ENCODE measurements at regions not wholly inside any gene's neighbourhood (a gene's known extent, or its start where the extent isn't known, plus 50 kb on each side); places are given as distances from the start of the nearest gene placed in this dataset.

DNA sequence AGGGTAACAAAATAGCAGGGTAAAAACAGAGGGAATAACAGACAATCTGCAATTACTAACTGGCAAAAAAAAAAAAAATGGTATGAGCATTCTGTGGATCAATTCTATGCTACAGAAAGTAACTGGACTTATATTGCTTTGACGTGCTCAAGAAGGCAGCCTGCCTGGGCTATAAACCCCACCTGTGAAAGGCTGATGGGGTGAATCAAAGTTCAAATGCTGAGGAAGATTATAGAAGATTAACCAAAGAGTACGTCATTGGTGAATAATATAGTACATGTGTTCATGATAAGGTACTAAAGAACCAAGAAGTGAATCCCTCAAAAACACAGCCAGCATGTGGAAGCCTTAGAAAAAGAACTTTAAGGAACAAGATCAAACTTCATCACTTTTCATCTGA lies 441.9 kb upstream of the PTCHD4 start:
- TF ChIP-seq, protein P1, sequence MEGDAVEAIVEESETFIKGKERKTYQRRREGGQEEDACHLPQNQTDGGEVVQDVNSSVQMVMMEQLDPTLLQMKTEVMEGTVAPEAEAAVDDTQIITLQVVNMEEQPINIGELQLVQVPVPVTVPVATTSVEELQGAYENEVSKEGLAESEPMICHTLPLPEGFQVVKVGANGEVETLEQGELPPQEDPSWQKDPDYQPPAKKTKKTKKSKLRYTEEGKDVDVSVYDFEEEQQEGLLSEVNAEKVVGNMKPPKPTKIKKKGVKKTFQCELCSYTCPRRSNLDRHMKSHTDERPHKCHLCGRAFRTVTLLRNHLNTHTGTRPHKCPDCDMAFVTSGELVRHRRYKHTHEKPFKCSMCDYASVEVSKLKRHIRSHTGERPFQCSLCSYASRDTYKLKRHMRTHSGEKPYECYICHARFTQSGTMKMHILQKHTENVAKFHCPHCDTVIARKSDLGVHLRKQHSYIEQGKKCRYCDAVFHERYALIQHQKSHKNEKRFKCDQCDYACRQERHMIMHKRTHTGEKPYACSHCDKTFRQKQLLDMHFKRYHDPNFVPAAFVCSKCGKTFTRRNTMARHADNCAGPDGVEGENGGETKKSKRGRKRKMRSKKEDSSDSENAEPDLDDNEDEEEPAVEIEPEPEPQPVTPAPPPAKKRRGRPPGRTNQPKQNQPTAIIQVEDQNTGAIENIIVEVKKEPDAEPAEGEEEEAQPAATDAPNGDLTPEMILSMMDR (IDR thresholded peaks at IDR 0.05), result no peak
- TF ChIP-seq POLR2AphosphoS5 (IDR thresholded peaks at IDR 0.05) (no peak), POLR2A (IDR thresholded peaks at IDR 0.05) (no peak), EP300 (IDR thresholded peaks at IDR 0.05) (no peak)
